ENCODE measurements at regions not wholly inside any gene's neighbourhood (a gene's known extent, or its start where the extent isn't known, plus 50 kb on each side); places are given as distances from the start of the nearest gene placed in this dataset.

- H2BK120ac ChIP-seq (replicated peaks; ENCODE audit: low read depth, low read length), result no peak overlapping the region
- TF ChIP-seq RBBP5 (IDR thresholded peaks at IDR 0.05; ENCODE audit: borderline replicate concordance, low read depth, low read length) (no peak), TCF12 (IDR thresholded peaks at IDR 0.05; ENCODE audit: low read depth, low read length) (no peak), JUN (IDR thresholded peaks at IDR 0.05; ENCODE audit: low read depth, low read length) (no peak), CHD2 (IDR thresholded peaks at IDR 0.05; ENCODE audit: low read length) (no peak), BRCA1 (IDR thresholded peaks at IDR 0.05; ENCODE audit: low read depth, low read length) (no peak), CREB1 (IDR thresholded peaks at IDR 0.05) (no peak), JUND (IDR thresholded peaks at IDR 0.05; ENCODE audit: low read length) (no peak), CTCF (IDR thresholded peaks at IDR 0.05; ENCODE audit: control extremely low read depth in 1 of 3, insufficient read depth in 1 of 3, low read depth in 1 of 3, low read length in 3 of 3) (no peak), YY1 (IDR thresholded peaks at IDR 0.05; ENCODE audit: low read depth, low read length) (no peak), RNF2 (IDR thresholded peaks at IDR 0.05; ENCODE audit: borderline replicate concordance, low read depth, low read length, missing control alignments, poor library complexity, severe bottlenecking) (no peak), E2F6 (IDR thresholded peaks at IDR 0.05) (no peak), FOSL1 (IDR thresholded peaks at IDR 0.05; ENCODE audit: insufficient read depth, low read depth, low read length) (no peak), KDM5A (IDR thresholded peaks at IDR 0.05; ENCODE audit: low read length) (no peak), CEBPB (IDR thresholded peaks at IDR 0.05; ENCODE audit: low read depth, low read length) (no peak)
These were observed 389.8 kb upstream of the SLC24A2 start for GRCh38 chr9:20178679-20179078.

More at GRCh38 chr9:20178679-20179078, 389.8 kb upstream of the SLC24A2 start:
- H3K79me2 ChIP-seq (ENCODE audit: control insufficient read depth in 1 of 2, insufficient read depth in 2 of 2, low read length in 2 of 2), result no peaks in the 10 kb centered on the region
- no peak overlapping the region for H3K4me3 ChIP-seq (ENCODE audit: extremely low read depth in 1 of 4, insufficient read depth in 2 of 4, low read depth in 3 of 4, low read length in 4 of 4)
- H3K27ac ChIP-seq (ENCODE audit: low read depth, low read length), result no peak overlapping the region
- H3K9me3 ChIP-seq (ENCODE audit: insufficient read depth in 2 of 2, low read depth in 1 of 2, low read length in 1 of 2), result no peaks in the 10 kb centered on the region
- H3K36me3 ChIP-seq (ENCODE audit: control insufficient read depth in 2 of 4, insufficient read depth in 4 of 4, low read length in 3 of 4), result no peaks in the 10 kb centered on the region
- no peak overlapping the region for H4K5ac ChIP-seq (ENCODE audit: insufficient read length, low read depth, low read length)
- no peak overlapping the region for H3K18ac ChIP-seq (ENCODE audit: extremely low read depth, low read length)
- H4K20me1 ChIP-seq (replicated peaks in 1 of 2; ENCODE audit: control insufficient read depth in 1 of 2, insufficient read depth in 2 of 2, low read length in 2 of 2), result no peaks in the 10 kb centered on the region
- H3K23me2 ChIP-seq (ENCODE audit: low read depth, low read length), result no peaks in the 10 kb centered on the region
- H3K27me3 ChIP-seq (replicated peaks in 1 of 4; ENCODE audit: control insufficient read depth in 3 of 4, extremely low read depth in 1 of 4, insufficient read depth in 3 of 4, low read length in 3 of 4), result no peaks in the 10 kb centered on the region; a peak in 1 of 7 replicates
- H3K23ac ChIP-seq (ENCODE audit: insufficient read length), result no peak overlapping the region
- no peaks in the 10 kb centered on the region for H3K4me1 ChIP-seq (replicated peaks in 1 of 4; ENCODE audit: control insufficient read depth in 3 of 4, insufficient read depth in 4 of 4, low read length in 3 of 4)
- POLR2A ChIA-PET (ENCODE audit: partially characterized antibody), result no interaction called here
- no peak overlapping the region for H3K4me2 ChIP-seq (ENCODE audit: insufficient read depth in 1 of 2, low read depth in 2 of 2, low read length in 2 of 2)
- H3K9ac ChIP-seq (replicated peaks in 1 of 4; ENCODE audit: extremely low read depth in 1 of 4, low read depth in 3 of 4, low read length in 3 of 4), result no peak overlapping the region
- DNase-seq (ENCODE audit: low read depth in 1 of 2, low spot score in 2 of 2), result no peak
- H3K79me1 ChIP-seq (ENCODE audit: low read depth, low read length), result no peaks in the 10 kb centered on the region
- H4K91ac ChIP-seq (replicated peaks; ENCODE audit: insufficient read length, low read length), result no peak overlapping the region
- no peak overlapping the region for H3K56ac ChIP-seq (replicated peaks; ENCODE audit: insufficient read length, low read depth, low read length)
- H2AK5ac ChIP-seq (ENCODE audit: low read depth, low read length), result no peak overlapping the region
- H4K8ac ChIP-seq (ENCODE audit: extremely low read depth, insufficient read depth, low read length), result no peak overlapping the region
- CTCF ChIA-PET (ENCODE audit: partially characterized antibody), result interaction anchor here (0.6 to 1.3 kb wide), 3 partner anchors 45 to 368 kb away, joined by 3 read pairs; no protein-coding TSS in a partner anchor
- no peak overlapping the region for H2AFZ ChIP-seq (ENCODE audit: low read length)
- H2BK20ac ChIP-seq (ENCODE audit: low read length), result no peak overlapping the region
- no peak for FAIRE-seq
- H2BK12ac ChIP-seq (ENCODE audit: low read depth, low read length), result no peak overlapping the region
- no peak overlapping the region for H2BK15ac ChIP-seq (ENCODE audit: low read length)
- H2BK5ac ChIP-seq (ENCODE audit: low read depth, low read length), result no peak overlapping the region
- no peak overlapping the region for H3K4ac ChIP-seq (replicated peaks; ENCODE audit: insufficient read length, low read depth, low read length)
- no peak overlapping the region for H3K14ac ChIP-seq (ENCODE audit: insufficient read length)

All from H1 (cell line).